Activated CD4-positive, alpha-beta T cell treated with anti-CD3 and anti-CD28 coated beads for 48 hours (primary cell): ENCODE measurements at regions not wholly inside any gene's neighbourhood (a gene's known extent, or its start where the extent isn't known, plus 50 kb on each side); places are given as distances from the start of the nearest gene placed in this dataset.
"Not testable (repeated sequence)": the region's sequence is repeated elsewhere in the genome, so short reads cannot be mapped to it uniquely, and the experiment has no call there.

Experiments
- DNase-seq: peaks from one replicate; pipeline ENCODE4 v3.0.0-alpha.2; 2020

DNA sequence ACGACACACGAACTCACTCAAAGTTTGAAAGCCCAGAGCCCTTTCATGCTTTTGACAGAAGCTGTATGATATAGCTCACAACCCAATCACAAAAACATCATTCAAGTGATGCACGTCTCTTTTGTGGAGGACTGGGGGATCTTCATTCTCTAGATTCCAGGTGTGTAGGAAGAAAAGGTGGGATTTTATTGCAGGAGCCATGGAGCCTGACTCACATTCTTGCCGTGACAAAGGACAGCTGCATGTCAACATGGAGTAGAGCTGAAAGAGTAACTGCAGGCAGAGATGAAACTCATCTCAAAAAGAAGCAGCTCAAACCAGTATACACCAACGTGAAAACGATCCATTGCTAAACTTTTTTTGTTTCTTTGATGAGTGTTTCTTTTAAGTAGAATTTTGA lies 50.9 kb upstream of the PDE1A start:
- no peak for DNase-seq

DNA sequence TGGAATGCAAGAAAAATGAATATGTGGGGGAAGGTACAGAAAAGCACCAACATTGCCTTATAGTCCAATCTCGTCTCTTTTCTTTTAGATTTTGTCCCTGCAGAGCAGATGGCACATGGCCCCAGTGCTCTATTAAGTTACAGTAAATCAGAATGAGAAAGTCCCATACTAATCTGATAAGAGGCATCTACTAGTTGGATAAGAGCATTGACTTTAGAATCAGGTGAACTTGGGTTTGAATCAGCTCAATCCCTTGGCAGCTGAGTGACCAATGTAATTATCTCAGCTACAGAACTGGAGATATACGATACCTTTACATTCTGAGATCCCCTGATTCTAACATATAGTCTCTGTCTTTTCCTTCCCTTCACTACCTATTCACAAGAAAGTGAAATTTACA lies 54.8 kb upstream of the PDE1A start:
- no peak for DNase-seq

DNA sequence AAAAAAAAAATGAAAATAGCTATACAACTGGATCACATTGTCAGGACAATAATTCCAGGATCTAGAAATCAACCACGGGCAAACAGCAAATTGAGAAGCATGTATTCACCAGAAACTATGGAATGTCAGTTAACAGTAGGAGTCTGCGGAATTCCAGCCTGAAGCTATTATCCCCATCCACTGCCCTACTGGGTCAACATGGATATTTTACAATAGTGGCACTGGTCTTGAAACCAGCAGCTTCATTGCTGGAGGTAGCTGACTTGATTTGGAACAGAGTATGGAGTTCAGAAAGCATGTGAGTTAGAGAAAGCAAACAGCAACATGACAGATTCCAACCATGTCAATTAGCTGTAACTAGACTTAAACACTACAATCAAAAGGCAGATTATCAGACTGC lies 55.7 kb upstream of the PDE1A start:
- no peak for DNase-seq

DNA sequence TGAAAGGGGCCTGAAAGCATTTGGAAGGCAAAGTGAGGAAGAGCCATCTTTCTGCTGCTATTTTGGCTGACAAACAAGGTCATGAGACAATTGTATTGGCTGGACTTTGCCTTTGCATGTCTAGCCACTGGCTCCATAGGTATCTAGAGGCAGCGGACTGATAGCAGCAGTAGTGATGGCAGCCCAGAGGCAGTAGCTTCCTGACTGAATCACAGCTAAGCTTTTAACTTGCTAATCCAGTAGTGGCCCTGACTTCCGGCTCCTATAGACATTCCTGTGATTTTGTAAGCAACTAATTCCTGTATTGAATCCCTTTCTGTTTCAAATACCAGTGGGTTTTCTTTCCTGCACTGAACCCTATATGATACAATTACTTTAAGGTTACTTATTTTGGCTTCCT lies 69.8 kb upstream of the PDE1A start:
- DNase-seq, result no peak

DNA sequence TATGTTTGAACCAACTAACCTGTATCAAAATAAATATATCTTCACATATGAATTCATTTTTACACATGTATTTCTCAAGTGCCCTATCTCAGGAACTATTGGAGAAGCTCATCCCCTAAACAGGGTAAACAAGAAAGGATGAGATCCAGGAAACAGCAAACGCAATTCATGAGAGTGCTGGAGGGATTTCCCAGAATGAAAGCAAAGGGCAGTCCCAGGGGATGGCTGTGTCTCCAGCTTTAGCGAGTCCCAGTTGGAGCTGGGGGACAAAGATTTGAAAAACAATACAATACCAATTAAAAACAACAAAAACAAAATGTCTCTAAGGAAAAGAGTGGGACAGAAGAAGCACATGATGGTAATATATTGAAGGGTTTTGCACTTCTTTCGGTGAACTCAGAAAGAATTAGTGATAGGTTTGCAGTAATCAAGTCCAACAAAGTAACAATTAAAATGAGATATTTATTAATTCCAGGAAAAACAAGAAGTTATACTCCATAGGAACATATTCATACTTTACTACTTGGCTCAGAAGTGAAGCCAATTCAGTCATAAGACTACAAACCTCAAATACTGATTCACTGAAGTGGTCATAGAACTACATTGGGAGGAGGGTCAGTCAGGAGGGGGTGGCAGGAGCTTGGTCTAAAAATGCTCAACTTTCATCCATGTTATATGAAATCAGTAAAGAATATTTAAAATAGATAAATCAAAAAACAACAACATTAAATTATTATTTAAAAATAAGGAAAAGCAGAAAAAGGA lies 73.1 kb upstream of the PDE1A start:
- no peak for DNase-seq

DNA sequence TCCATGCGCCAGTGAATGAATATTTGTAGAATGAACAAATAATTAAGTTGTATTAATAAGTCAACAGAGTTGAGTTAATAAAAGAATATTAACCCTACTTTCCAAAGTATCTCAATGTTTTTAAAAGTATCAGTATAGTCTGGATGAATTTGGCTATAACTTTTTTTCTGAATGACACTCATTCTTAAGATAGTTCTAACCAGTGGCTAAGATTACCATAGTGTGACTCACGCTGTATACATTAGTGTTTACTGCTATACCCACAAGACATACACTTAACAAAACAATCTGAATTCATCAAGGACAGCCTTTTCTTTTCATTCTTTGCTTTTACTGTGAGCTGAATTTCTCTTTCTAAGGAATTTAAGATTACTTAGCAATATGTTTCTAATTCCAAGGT lies 77.0 kb upstream of the PDE1A start:
- DNase-seq, result no peak

DNA sequence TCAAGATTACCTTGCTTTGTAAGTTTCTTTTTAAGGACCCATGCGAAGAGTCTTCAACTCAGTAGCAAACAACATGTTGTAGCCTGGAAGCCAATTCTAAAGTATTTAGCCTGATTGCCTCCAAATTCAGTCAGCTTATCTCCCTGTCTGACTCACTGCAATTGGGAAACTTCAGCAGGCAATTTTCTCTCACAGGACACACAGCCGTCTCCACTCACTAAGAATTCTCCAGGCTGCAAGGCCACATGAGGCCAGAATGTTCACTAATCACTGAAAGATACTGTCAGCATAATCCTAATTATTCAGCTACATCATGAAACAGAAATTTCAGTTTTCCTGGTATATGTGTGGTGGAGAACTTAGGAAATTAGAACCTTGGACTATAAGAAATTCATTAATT lies 78.1 kb upstream of the PDE1A start:
- no peak for DNase-seq

DNA sequence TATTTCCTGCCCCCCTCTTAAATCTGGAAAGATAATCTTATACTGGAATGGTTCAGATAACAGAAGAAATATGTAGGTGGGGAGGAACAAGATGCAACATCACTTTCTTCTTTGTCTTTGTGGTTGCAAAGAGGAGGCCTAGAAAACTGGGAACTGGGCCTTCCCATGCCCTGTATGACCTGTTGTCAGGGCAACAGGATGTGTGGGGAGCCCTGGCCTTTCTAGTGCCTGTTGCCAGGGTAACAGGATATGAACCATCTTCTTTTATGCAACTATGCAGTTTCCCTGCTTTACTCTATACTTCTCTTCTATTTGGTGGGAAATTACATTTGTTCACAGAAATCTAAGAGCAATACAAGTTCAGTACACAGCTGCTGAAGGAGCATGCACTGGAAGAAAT lies 79.8 kb upstream of the PDE1A start:
- no peak for DNase-seq

DNA sequence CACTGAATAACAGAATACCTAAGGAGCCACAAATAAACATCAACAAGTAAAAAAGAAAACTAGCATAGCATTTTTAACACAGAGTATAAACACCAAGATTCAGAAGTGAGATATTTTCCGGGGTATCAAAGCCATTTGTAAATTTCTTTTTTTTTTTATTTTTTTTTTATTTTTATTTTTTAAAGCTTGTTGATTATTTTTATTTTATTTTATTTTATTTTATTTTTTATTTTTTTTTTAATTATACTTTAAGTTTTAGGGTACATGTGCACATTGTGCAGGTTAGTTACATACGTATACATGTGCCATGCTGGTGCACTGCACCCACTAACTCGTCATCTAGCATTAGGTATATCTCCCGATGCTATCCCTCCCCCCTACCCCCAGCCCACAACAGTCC lies 81.7 kb upstream of the PDE1A start:
- not testable (repeated sequence) for DNase-seq

DNA sequence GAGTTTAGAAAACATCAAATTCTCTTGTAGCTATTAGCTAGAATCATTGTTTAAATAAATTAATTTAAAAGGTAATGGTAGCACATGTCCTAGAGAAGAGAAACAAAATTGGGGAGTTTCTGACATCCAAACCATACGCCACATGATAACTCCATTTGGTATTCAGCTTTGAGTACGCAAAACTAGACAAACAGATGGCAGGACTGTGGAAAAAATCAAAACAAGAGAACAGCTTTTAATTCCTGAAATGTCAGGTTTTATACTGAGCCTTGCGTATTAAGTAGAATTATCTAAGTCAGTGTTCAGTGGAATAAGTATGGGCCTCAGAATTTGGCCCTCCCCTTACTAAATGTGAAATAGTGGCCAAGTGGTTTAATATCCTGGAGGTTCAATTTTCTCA lies 82.4 kb upstream of the PDE1A start:
- no peak for DNase-seq

DNA sequence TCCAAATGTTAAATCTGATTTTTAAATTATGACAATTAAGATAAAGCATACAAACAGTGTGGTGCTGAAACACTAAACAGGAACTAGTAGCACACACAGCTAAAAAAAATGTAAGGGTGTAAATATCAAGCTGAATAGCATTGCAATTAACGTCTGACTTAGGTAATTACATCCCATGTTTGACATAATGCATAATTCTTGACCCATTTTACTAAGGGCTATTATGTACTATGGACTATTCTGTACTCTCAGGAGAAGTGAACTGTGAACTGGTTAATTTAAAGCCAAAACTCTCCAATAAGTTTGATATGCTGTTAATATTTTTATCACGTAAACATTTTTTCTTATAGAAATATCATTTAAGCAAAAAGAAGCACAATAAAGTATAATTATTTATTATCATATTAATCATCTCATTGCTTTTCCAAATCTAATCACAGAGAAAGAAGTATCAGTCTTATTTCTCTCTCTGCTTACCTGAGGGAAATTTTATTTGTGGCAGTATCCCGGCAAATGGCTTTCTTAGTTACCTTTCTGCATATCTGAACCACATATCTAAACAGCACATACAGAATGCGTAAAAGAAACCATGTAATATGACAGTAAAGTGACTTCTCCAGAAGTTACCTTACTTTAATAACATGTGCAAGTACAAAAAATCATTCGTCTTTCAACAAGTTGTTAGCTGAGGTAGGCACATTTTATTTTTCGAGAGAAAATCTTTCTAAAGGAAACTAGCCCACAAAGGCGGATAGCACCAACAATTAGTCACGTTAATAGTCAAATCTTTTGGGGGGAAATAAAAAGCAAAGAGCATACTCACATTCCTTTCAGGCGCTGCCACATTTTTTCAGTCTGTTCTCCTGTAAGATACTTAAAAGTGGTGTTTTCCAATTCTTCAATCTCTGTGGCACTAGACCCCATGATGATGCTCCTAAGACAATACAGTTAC lies 94.9 kb upstream of the PDE1A start:
- DNase-seq, result no peak

DNA sequence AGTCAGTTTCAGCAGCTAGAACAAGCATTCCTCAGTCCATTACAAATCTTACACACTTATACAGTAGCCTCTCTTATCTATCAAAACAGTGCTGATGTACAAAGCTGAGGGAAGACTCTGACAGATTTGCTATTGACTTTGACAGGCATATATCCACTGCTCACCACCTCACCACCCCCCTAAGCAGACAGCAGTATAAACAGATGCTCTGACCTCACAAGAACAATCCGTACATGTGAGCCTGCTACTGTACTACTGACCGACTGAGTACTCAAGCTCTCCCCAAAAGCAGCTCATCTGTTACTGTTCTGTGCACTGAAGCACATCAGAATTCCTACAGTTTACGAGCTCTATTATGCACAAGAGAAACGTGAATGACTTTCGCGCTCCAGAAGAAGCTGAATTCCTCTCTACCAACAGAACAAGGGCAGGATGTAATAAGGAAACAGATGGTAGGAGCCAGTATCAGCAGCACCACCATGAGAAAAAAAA lies 95.6 kb upstream of the PDE1A start:
- no peak for DNase-seq

DNA sequence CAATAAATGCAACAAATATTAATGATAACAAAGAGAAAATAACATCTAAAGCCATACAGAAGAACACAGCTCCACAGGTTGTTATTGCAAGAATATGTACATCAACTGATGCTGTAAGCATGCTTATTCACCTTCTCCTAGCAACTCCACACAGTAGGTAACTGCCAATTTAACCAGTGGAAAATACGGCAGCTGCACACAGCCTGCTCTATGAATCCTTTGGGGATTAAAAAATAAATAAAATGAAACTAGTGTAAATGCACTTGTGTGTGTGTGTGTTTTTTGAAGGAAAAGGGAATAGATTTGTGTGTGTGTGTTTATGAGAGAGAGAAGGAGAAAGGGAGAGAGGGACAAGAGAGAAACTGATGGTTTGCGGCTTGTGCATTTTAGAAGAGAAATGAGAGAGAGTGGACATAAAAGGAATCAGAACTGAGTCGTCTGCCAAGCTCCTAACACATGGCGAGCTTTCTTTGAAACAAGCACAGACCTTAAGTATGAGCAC lies 96.2 kb upstream of the PDE1A start:
- DNase-seq, result no peak

DNA sequence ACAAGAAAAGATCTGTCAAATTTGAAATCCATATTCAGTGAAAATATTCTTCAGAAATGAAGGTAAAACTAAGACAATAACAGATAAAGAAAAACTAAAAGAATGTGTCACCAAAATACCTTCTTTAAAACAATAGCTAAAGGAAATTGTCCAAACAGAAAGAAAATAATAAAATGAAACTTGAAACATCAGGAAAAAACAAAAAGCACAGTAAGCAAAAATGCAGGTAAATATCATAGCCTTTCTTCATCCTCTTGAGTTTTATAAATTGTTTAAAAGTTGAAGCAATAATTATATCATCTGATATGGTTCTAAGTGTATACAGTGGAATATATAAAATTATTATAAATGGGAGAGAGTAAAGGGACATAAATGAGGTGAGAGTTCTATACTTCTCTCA lies 103.8 kb upstream of the PDE1A start:
- DNase-seq, result no peak

DNA sequence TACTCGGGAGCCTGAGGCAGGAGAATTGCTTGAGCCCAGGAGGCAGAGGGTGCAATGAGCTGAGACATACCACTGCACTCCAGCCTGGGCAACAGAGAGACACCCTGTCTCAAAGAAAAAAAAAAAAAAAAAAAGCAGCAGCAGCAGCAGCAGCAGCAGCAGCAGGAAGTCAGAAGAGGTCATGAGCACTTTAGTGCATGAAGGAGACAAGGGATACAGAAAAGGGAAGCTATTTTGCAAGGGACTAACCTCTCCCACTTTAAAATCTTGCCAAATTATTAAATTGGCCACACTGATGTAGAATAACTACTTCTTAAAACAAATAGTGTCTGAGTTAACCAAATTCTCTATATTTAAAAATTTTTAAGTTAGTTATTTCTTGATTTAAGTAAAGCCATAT lies 113.4 kb upstream of the PDE1A start:
- DNase-seq, result no peak

DNA sequence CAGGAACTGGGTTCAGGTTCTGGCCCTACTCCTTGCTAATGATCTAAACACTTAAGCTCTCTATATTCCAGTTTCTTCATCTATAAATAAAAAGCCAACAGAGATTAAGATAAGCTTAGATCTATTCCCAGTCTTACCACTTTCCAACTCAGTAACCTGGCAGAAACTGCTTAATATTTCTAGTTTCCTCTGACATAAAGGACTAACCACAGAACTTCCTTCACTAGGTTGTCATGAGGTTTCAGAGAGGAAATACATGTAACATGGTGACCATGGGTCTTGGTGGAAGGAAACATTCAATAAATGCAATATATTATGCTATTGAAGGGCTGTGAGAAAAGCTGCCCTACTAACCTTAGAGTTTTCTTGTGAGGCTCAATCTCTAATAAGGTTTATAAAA lies 114.4 kb upstream of the PDE1A start:
- DNase-seq, result no peak

DNA sequence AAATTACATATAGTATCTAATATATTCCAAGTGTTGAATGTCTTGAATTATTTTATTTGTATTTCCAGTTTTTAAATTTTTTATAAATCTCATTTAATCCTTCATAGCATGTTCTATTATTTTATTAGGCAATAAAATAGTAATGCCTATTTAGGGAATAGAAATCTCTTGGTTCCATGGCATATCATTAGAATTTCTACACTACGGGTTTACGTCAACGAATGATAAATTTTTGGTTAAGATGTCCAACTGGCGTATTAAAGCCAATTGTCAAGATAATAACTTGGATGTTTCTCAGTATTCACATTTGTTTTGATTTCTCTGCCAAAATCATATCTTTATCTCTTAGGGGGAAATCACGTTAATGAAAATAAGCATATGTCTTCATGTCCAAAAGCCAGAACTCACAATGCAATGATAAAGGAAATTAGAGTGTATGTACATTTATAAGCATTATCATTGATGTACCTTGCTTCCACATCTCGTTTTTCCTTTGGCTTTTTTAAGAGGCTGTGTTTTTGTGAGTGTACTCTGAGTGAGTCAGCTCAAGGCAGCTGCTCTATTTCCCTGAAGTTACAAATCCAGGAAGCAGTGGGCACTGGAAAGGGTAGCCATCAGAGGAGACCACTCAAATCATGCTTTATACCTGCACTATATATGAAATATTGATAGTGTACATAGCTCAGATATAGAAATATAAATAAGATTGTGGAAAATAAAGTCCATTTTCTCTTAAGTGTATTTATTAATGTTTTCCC lies 115.8 kb upstream of the PDE1A start:
- no peak for DNase-seq

DNA sequence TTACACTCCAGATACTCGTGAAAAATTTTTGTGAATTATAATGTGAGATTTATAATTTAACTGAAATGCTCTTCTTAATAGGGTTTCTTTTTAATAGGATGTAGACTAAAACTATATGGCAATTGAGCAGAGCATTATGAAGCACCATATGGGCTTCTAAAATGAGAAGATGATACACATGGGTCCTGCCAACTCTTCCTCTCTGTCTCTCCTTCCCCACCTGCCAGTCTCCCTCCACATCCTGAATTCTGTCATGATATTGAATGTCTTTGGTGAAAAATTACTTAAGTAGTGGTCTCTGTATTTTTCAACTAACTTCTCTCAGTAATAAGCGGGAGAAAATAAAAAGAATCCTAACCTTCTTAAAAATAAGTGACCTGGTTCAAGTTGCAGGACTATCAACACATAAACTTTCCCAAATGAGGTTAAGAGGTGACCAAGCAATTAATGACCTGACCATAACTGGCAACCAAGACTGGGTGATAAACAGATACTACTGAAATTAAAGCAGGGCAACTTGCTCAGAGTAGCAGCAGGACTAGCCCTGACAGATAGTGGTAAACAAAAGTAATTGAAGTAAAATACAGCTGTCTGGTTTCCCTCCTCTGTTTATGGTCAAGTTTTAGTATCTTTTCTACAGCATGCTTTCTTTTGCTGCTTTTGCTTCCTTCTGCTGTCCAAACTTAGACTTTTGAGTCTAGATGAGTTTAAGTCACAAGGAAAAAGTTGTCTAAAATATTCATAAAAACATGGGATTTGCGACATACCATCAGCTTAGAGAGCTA lies 117.1 kb upstream of the PDE1A start:
- no peak for DNase-seq

DNA sequence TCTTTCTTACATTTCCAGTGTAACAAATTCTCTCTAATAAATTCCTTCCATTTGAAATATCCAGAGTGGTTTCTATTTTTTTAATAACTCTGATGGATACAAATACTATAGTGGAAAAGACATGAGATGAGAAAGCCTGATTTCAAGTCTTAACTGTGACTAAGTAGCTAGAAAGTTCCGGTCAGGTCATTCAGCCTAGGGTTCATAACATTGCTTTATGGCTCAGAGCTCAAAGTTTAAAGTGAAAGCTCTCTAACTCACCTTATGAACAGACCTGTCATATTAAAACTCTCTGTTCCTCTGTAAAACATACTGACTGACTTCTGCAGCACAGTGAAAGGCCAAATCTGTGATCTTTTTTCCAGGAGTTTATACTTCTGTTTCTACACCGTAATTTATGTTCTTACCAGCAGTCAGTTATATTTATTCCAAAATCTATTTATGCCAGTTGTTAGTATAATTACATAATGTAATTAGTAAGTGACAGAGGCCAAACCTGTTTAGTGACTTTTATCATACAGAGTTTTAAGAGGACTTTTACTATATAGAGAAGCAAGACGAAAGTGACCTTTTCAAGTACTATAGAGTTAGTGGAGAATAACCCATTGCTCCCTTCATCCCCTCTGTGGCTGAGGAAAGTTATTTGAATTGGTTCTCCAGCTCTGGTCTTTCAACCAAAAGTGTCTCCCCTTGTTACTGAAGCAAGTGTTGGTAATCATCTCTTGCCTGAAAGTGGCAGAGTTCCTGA lies 118.8 kb upstream of the PDE1A start:
- no peak for DNase-seq

DNA sequence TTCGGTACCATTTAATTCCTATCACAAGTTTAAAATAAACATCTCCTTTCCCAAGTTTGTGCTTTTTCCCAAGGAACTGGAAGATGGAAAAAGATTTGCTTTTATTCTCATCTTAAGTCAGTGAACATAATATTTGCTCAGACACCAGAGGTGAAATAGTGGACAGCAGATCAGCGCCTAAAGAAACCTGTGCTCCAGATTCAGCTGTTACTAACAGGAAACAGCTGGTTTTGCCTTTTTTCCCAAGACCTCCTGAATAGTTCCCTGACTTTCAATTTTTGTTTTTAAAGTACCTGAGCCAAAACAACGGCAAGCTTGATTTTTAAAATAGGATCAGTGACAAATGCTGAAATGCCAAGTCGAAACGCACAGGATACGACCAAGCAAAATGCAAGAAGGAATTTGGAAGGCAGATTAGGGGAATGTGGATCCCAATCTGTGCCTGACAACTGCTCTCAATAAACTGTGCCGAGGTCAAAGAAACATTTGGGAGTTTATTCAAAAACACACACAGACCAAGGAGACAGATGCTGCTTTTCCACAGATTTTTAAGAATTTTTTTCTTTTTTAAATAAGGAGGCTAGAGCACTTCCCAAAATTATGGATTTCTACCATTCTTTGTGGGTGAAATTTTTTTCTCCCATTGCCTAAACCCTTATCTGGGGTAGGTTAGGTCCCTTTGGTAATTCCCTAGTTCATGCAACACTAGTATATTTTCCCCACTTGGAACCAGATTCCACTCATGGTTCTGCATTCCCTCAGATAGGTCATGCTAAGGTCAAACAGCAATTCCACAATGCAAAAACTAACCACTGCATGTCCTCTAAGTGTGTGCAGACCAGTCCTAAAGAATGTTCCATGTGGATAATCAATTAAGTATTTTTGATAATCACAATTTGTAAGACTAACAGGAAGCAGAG lies 121.5 kb upstream of the PDE1A start:
- DNase-seq, result no peak
